Kidney (tissue), 13 donors: ENCODE measurements at regions not wholly inside any gene's neighbourhood (a gene's known extent, or its start where the extent isn't known, plus 50 kb on each side); places are given as distances from the start of the nearest gene placed in this dataset.

Source experiments
- DNase-seq, 5 donors: peaks; one replicate each; pipeline ENCODE4 v3.0.0-alpha.2; 2013 to 2020
- FAIRE-seq: peaks from 2 replicates; lab custom pipeline; 2012; peaks lifted over from hg19 to GRCh38; lab: Jason Lieb, UNC
- H3K27ac ChIP-seq, 2 donors: one replicate each; pipeline ENCODE4 v1.7.0; 2013; ENCODE audit warnings: low read depth in 2 of 2, low read length in 2 of 2, inconsistent platforms in 1 of 2
- H3K27me3 ChIP-seq: one replicate; pipeline ENCODE4 v1.7.1; 2013; ENCODE audit warnings: low read length, inconsistent platforms; ENCODE audit not compliant: control insufficient read depth, insufficient read depth
- H3K36me3 ChIP-seq, 3 donors: one replicate each; pipeline versions ENCODE4 v1.7.0 to v1.7.1; 2013; ENCODE audit warnings: low read length in 3 of 3, control low read depth in 1 of 3, inconsistent platforms in 1 of 3; ENCODE audit not compliant: insufficient read depth in 3 of 3, control insufficient read depth in 2 of 3
- H3K4me1 ChIP-seq, 3 donors: one replicate each; pipeline versions ENCODE4 v1.7.0 to v1.7.1; 2013; ENCODE audit warnings: low read length in 3 of 3, inconsistent platforms in 1 of 3, low read depth in 1 of 3; ENCODE audit not compliant: control insufficient read depth in 2 of 3, insufficient read depth in 2 of 3
- H3K4me3 ChIP-seq, 3 donors: one replicate each; pipeline versions ENCODE4 v1.7.0 to v1.8.1; 2013; ENCODE audit warnings: low read length in 3 of 3, control low read depth in 1 of 3, inconsistent platforms in 1 of 3
- H3K9ac ChIP-seq, 3 donors: one replicate each; pipeline versions ENCODE4 v1.7.0 to v1.7.1; 2013; ENCODE audit warnings: low read length in 3 of 3, control low read depth in 1 of 3, inconsistent platforms in 1 of 3
- H3K9me3 ChIP-seq, 3 donors: one replicate each; pipeline versions ENCODE4 v1.7.0 to v1.7.1; 2013; ENCODE audit warnings: low read length in 3 of 3, control low read depth in 1 of 3, inconsistent platforms in 1 of 3; ENCODE audit not compliant: control insufficient read depth in 2 of 3, insufficient read depth in 1 of 3
- intact Hi-C: fragments of 100-400 bp; cut with DNase I; formaldehyde crosslinking; loops from one replicate; pipeline ENCODE4 v1.11.1; 2022
- TF ChIP-seq, protein P1 (sequence below): IDR thresholded peaks from 3 replicates; pipeline ENCODE4 v1.5.1; 2012; ENCODE audit warnings: mild to moderate bottlenecking, moderate library complexity, borderline replicate concordance; ENCODE audit not compliant: insufficient read depth; ENCODE audit errors: extremely low read depth
- donor health status: control.
- donor health status: control.
- donor health status: control.
- donor health status: control.
- donor health status: control.
- donor health status: DM: yes; HTN: yes; CAD: no.
- donor health status: Normal renal cell carcinoma (clear cell type).

DNA sequence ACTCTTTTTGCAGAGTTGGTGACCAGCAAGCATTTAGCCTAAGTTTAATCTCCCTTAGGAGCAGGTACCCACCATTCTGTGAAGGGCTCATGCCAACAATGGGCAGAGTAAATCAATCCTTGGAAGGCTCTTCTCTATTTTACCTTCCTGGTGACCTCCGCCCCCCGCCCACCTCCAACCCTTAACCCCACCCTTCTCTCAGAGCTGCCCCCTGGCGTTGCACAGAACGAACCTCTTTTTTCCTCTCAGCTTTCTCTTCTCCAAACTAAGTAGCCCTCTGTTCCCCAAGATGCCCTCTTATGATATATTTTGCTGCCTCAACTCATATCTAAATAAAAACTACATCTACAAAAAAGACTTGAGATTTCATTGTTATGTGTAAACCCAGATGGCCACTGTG, 186.8 kb downstream of the SEC16B start:
- intact Hi-C loops = no loop called here
- H3K9ac ChIP-seq = no peak overlapping the region
- TF ChIP-seq, protein P1, sequence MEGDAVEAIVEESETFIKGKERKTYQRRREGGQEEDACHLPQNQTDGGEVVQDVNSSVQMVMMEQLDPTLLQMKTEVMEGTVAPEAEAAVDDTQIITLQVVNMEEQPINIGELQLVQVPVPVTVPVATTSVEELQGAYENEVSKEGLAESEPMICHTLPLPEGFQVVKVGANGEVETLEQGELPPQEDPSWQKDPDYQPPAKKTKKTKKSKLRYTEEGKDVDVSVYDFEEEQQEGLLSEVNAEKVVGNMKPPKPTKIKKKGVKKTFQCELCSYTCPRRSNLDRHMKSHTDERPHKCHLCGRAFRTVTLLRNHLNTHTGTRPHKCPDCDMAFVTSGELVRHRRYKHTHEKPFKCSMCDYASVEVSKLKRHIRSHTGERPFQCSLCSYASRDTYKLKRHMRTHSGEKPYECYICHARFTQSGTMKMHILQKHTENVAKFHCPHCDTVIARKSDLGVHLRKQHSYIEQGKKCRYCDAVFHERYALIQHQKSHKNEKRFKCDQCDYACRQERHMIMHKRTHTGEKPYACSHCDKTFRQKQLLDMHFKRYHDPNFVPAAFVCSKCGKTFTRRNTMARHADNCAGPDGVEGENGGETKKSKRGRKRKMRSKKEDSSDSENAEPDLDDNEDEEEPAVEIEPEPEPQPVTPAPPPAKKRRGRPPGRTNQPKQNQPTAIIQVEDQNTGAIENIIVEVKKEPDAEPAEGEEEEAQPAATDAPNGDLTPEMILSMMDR = no peak
- H3K9me3 ChIP-seq = no peaks in the 10 kb centered on the region
- no peak for FAIRE-seq
- DNase-seq = no peak
- no peak overlapping the region for H3K27ac ChIP-seq
- no peaks in the 10 kb centered on the region for H3K36me3 ChIP-seq
- H3K27me3 ChIP-seq = no peaks in the 10 kb centered on the region
- no peaks in the 10 kb centered on the region for H3K4me1 ChIP-seq
- H3K4me3 ChIP-seq = no peak overlapping the region

DNA sequence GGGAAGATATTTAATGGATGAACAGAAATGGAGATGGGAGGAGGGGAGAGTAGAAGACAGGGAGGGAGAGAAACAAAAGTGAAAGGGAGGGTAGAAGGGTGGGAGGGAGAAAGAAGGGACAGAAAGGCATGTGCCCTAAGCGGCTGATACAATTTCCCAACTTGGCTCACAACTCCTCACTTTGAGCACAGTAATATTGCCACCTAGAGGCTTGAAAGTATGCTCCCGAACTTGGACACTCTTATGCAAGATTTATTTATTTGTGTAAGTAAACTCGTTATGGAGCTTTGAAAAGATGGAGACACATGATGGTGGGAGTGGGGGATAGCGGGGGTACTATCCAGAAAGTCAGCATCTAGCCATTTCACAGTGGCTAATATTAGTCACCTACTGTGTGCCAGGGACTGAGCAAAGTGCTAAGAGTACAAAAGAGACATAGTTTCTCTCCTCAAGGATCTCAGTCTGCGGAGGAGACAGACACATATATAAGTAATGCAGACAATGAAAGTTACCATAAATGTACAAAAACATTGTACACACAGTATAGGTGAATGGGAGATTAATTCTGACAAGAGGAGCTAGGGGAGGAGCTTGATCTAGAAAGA, 189.7 kb downstream of the SEC16B start:
- TF ChIP-seq, protein P1 = peak; percentile 66
- Histone ChIP-seq H3K4me1 (no peaks in the 10 kb centered on the region), H3K9me3 (no peaks in the 10 kb centered on the region), H3K27ac (no peak overlapping the region), H3K9ac (no peak overlapping the region), H3K27me3 (no peaks in the 10 kb centered on the region), H3K36me3 (no peaks in the 10 kb centered on the region), H3K4me3 (no peak overlapping the region)
- intact Hi-C loops = no loop called here
- FAIRE-seq (no peak), DNase-seq (peak in 3 of 5 donors; percentile 30 to 88 (median 77))

GRCh38 chr1:177779166-177779965, 190.5 kb downstream of the SEC16B start:
- DNase-seq (no peak), FAIRE-seq (no peak)
- no peak overlapping the region for H3K9ac ChIP-seq
- intact Hi-C loops = no loop called here
- H3K27ac ChIP-seq = no peak overlapping the region
- no peaks in the 10 kb centered on the region for H3K27me3 ChIP-seq
- TF ChIP-seq, protein P1 = no peak
- no peaks in the 10 kb centered on the region for H3K4me1 ChIP-seq
- H3K36me3 ChIP-seq = no peaks in the 10 kb centered on the region
- H3K9me3 ChIP-seq = peaks cover 0 to under 1% (median 0%) of the 10 kb centered on the region in 3 donors
- no peak overlapping the region for H3K4me3 ChIP-seq
